IMR-90 (cell line): ENCODE measurements at regions not wholly inside any gene's neighbourhood (a gene's known extent, or its start where the extent isn't known, plus 50 kb on each side); places are given as distances from the start of the nearest gene placed in this dataset.

Source experiments
- ATAC-seq: fragments of 200-7000 bp; cut with Tn5 transposase; 2 replicates; pipeline ENCODE4 v1.9.1; 2020; ENCODE audit warnings: low read depth, mild to moderate bottlenecking, moderate library complexity
- BruUV-seq: library from RNA; stranded (reverse); fragments of 400-500 nt; replicated peaks from 2 replicates; lab custom pipeline; 2021; lab: Mats Ljungman, UMichigan
- CTCF ChIA-PET: fragments of 300-600 bp; formaldehyde crosslinking; extraction: SDS; loops from one replicate; lab custom pipeline; 2021; ENCODE audit warnings: antibody characterized with exemption; lab: Yijun Ruan, JAX
- POLR2A ChIA-PET: fragments of 300-600 bp; sonication (Branson Sonifier 250); formaldehyde crosslinking; loops from one replicate; lab custom pipeline; 2022; ENCODE audit warnings: antibody characterized with exemption; ENCODE audit not compliant: unreplicated experiment; lab: Charles Lee
- DNase-seq: peaks from one replicate; pipeline ENCODE4 v3.0.0; 2013
- H2AFZ ChIP-seq: replicated peaks from 2 replicates; pipeline ENCODE3; 2013; ENCODE audit warnings: low read length, mild to moderate bottlenecking; ENCODE audit not compliant: poor library complexity
- H2AK5ac ChIP-seq: 2 replicates; pipeline ENCODE4 v1.6.1; 2013; ENCODE audit warnings: low read depth, low read length, inconsistent platforms
- H2AK9ac ChIP-seq: replicated peaks from 2 replicates; pipeline ENCODE3; 2013; ENCODE audit warnings: mild to moderate bottlenecking, low read depth, low read length, moderate library complexity; ENCODE audit not compliant: poor library complexity
- H2BK120ac ChIP-seq: 2 replicates; pipeline ENCODE4 v1.6.1; 2013; ENCODE audit warnings: low read depth, low read length, inconsistent platforms
- H2BK15ac ChIP-seq: 3 replicates; pipeline ENCODE4 v1.6.1; 2013; ENCODE audit warnings: low read depth, low read length, inconsistent platforms
- H2BK20ac ChIP-seq: 2 replicates; pipeline ENCODE4 v1.6.1; 2013; ENCODE audit warnings: low read depth, mild to moderate bottlenecking, inconsistent platforms, low read length, moderate library complexity
- H2BK5ac ChIP-seq: 2 replicates; pipeline ENCODE4 v1.6.1; 2013; ENCODE audit warnings: mild to moderate bottlenecking, low read depth, low read length, inconsistent platforms; ENCODE audit not compliant: poor library complexity, severe bottlenecking
- H3K14ac ChIP-seq: replicated peaks from 2 replicates; pipeline ENCODE4 v1.6.1; 2013; ENCODE audit warnings: low read depth, low read length, inconsistent platforms
- H3K18ac ChIP-seq: 2 replicates; pipeline ENCODE4 v1.6.1; 2013; ENCODE audit warnings: low read depth, low read length, control low read depth
- H3K23ac ChIP-seq: 2 replicates; pipeline ENCODE4 v1.6.1; 2013; ENCODE audit warnings: low read depth, low read length, inconsistent platforms
- H3K27ac ChIP-seq: 2 replicates; pipeline ENCODE4 v1.5.1; 2013; ENCODE audit warnings: mild to moderate bottlenecking, control low read depth, low read length; ENCODE audit not compliant: insufficient read depth
- H3K27me3 ChIP-seq: 2 replicates; pipeline ENCODE4 v1.6.1; 2013; ENCODE audit warnings: low read length; ENCODE audit not compliant: control insufficient read depth, insufficient read depth
- H3K36me3 ChIP-seq: 2 replicates; pipeline ENCODE4 v1.6.1; 2013; ENCODE audit warnings: low read length, mixed read lengths; ENCODE audit not compliant: control insufficient read depth, insufficient read depth
- H3K4ac ChIP-seq: 2 replicates; pipeline ENCODE4 v1.6.1; 2013; ENCODE audit warnings: low read depth, low read length, inconsistent platforms
- H3K4me1 ChIP-seq: 2 replicates; pipeline ENCODE4 v1.6.1; 2013; ENCODE audit warnings: low read length, mixed read lengths; ENCODE audit not compliant: control insufficient read depth, insufficient read depth
- H3K4me2 ChIP-seq: 2 replicates; pipeline ENCODE4 v1.6.1; 2013; ENCODE audit warnings: low read depth, mild to moderate bottlenecking, control low read depth, low read length, moderate library complexity
- H3K4me3 ChIP-seq: 2 replicates; pipeline ENCODE4 v1.5.1; 2013; ENCODE audit warnings: low read depth, mild to moderate bottlenecking, control low read depth, low read length, moderate library complexity; ENCODE audit not compliant: insufficient read depth
- H3K56ac ChIP-seq: 2 replicates; pipeline ENCODE4 v1.6.1; 2013; ENCODE audit warnings: low read length, inconsistent platforms; ENCODE audit not compliant: insufficient read depth; ENCODE audit errors: extremely low read depth
- H3K79me1 ChIP-seq, 2 experiments: 2 replicates each; pipeline ENCODE4 v1.6.1; 2013; ENCODE audit warnings: low read length in 2 of 2, inconsistent platforms in 1 of 2, low read depth in 1 of 2
- H3K9ac ChIP-seq: 2 replicates; pipeline ENCODE4 v1.6.1; 2013; ENCODE audit warnings: low read depth, low read length, control low read depth
- H3K9me1 ChIP-seq: 2 replicates; pipeline ENCODE4 v1.6.1; 2013; ENCODE audit warnings: low read length, inconsistent platforms; ENCODE audit not compliant: insufficient read depth
- H3K9me3 ChIP-seq: 2 replicates; pipeline ENCODE4 v1.6.1; 2013; ENCODE audit warnings: low read length; ENCODE audit not compliant: control insufficient read depth, insufficient read depth
- H4K20me1 ChIP-seq: 2 replicates; pipeline ENCODE4 v1.6.1; 2013; ENCODE audit warnings: low read length, inconsistent platforms; ENCODE audit not compliant: insufficient read depth
- H4K5ac ChIP-seq: 2 replicates; pipeline ENCODE4 v1.6.1; 2013; ENCODE audit warnings: mild to moderate bottlenecking, low read depth, low read length, control low read depth
- H4K8ac ChIP-seq, 2 experiments: 2 replicates each; pipeline ENCODE4 v1.6.1; 2013; ENCODE audit warnings: low read depth in 2 of 2, low read length in 2 of 2, control low read depth in 1 of 2, inconsistent platforms in 1 of 2
- H4K91ac ChIP-seq: 2 replicates; pipeline ENCODE4 v1.6.1; 2013; ENCODE audit warnings: low read depth, low read length, inconsistent platforms; ENCODE audit not compliant: insufficient read depth
- CEBPB ChIP-seq: IDR thresholded peaks from 2 replicates; pipeline ENCODE4 v1.6.1; 2012; ENCODE audit warnings: low read depth, low read length, improper control_type of control experiment
- RAD21 ChIP-seq: IDR thresholded peaks from 2 replicates; pipeline ENCODE4 v1.6.1; 2012; ENCODE audit warnings: low read length, improper control_type of control experiment
- WGBS, 2 experiments: methylation state at CpG; one replicate each; pipeline versions ENCODE4 v1.1.5 to v1.1.7; 2013; ENCODE audit warnings: missing lambda C conversion rate in 2 of 2; ENCODE audit not compliant: insufficient read length in 1 of 2; ENCODE audit errors: extremely low coverage in 2 of 2; 5-methylcytosine and 5-hydroxymethylcytosine counted together
- dilution Hi-C: fragments of 300-500 bp; cut with HindIII; formaldehyde crosslinking; loops from one replicate; pipeline ENCODE4 v1.14.3; 2018; ENCODE audit warnings: low sequenced_read_pairs; ENCODE audit not compliant: unreplicated experiment
- in situ Hi-C: fragments of 300-500 bp; cut with MboI; formaldehyde crosslinking; loops from 3 replicates; pipeline ENCODE4 v1.14.3; 2019; ENCODE audit warnings: low sequenced_read_pairs, inconsistent platforms, mixed read lengths
- intact Hi-C: fragments of 100-400 bp; cut with micrococcal nuclease; formaldehyde crosslinking; loops from 2 replicates; pipeline ENCODE4 v1.10.0; 2022

DNA sequence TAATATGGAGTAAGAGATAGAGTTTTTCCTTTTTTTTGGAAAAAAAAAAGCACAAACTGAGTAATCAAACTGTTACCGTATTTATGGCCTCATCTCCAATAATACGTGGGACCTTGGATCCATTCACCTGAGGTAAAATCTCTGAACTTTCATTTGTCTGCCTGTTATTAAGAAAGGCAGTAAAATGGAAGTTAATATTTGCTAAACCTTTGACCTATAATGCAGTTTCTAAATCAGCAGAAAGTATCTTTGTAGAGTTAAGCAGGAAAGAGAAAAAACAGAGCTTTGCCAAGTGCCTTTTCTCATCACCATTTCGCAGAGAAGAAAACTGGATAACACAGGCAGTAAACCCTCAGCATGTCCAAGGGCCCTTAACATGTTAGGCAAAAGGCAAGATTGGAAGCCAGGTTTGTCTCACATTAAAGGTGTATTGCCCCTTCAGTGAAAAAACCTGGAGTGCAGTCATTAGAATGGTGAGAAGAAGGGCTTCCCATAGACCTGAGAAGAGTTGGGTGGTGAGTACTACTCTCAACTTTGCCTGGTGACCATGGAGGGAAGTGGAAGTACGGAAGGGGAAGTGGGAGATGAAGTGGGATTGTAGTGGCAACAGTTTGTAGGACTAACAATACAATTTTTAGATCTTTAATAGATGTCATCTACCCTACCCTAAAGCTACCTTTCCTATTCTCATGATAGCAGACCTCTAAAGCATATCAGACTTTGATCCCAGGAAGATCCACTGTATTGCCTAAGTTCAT is 65.4 kb upstream of the GRAMD2B start (continued):
- TF ChIP-seq CEBPB, result no peak

DNA sequence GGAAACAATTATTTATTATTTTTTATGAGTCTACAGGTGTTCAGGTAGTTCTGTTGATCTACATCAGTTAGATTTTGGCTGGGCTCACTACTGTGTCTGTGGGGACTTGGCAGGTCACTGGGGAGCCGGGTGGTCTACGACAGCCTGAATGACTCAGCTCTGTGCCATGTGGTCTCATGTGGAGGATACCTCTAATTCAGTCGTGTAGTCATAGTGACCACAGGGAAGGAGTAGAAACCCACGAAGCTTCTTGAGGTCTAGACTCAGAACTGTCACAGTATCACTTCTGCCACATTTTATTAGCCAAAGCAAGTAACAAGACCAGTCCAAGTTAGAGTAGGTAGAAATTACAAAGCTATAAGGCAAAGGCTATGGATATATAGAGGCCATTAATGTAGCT is 64.7 kb upstream of the GRAMD2B start:
- Histone ChIP-seq H3K4me3 (no peak overlapping the region), H3K9me1 (peaks cover 5% of the 10 kb centered on the region), H2AK5ac (no peak overlapping the region; the same call in 1 of the 2 replicates), H3K4me1 (peaks cover 5% of the 10 kb centered on the region), H3K36me3 (no peaks in the 10 kb centered on the region), H3K18ac (no peak overlapping the region), H4K20me1 (no peaks in the 10 kb centered on the region), H2BK5ac (no peak overlapping the region), H2AFZ (no peak overlapping the region), H4K8ac (no peak overlapping the region; a peak in 1 of 4 replicates), H3K23ac (peak overlapping the region; percentile 24; the same call in 1 of the 2 replicates), H3K4me2 (no peak overlapping the region), H3K27me3 (no peaks in the 10 kb centered on the region), H3K4ac (peak overlapping the region; percentile 15; the same call in 1 of the 2 replicates), H2BK120ac (no peak overlapping the region), H3K14ac (no peak overlapping the region), H3K56ac (no peak overlapping the region), H2BK15ac (0 out of 3 replicates have a peak overlapping the region, but pooled peaks have one; percentile 12), H3K9me3 (no peaks in the 10 kb centered on the region), H3K9ac (no peak overlapping the region), H4K5ac (no peak overlapping the region), H4K91ac (no peak overlapping the region), H3K79me1 (no peaks in the 10 kb centered on the region), H3K27ac (no peak overlapping the region), H2BK20ac (peak overlapping the region; percentile 42; the same call in 1 of the 2 replicates), H2AK9ac (no peak overlapping the region)
- BruUV-seq, result no TSS peak
- in situ Hi-C loops, result no loop called here
- dilution Hi-C loops, result no loop called here
- no CpG with 5 or more reads among the region's 4 CpGs for WGBS, 2 experiments
- no peak for TF ChIP-seq RAD21
- POLR2A ChIA-PET, result no interaction called here
- CTCF ChIA-PET, result interaction anchor here (0.6 to 1.8 kb wide), 3 partner anchors 78 to 1173 kb away, joined by 3 to 5 read pairs (median 5); no protein-coding TSS in a partner anchor
- DNase-seq (peak; percentile 49), ATAC-seq (no peak)
- intact Hi-C loops, result no loop called here
